OCI-LY1 (cell line): ENCODE measurements at regions not wholly inside any gene's neighbourhood (a gene's known extent, or its start where the extent isn't known, plus 50 kb on each side); places are given as distances from the start of the nearest gene placed in this dataset.

ENCODE experiments used
- H2AFZ ChIP-seq: fragments of 200-600 bp; sonication (generic), shearing (Covaris generic); 2 replicates; pipeline ENCODE4 v1.6.0; 2014; ENCODE audit warnings: antibody characterized with exemption, mild to moderate bottlenecking, low read length
- H3F3A ChIP-seq: fragments of 200-600 bp; sonication (generic), shearing (Covaris generic); 2 replicates; pipeline ENCODE4 v1.6.0; 2014; ENCODE audit warnings: mild to moderate bottlenecking, antibody characterized with exemption, low read length, moderate library complexity; ENCODE audit not compliant: insufficient read depth
- H3K27ac ChIP-seq: fragments of 200-600 bp; sonication (generic); 2 replicates; pipeline ENCODE4 v1.5.1; 2014; ENCODE audit warnings: low read length, mixed run types, mild to moderate bottlenecking, low read depth; ENCODE audit not compliant: poor library complexity, severe bottlenecking
- H3K27me3 ChIP-seq: fragments of 200-600 bp; sonication (generic); 2 replicates; pipeline ENCODE4 v1.6.0; 2014; ENCODE audit warnings: antibody characterized with exemption, mild to moderate bottlenecking, low read length, moderate library complexity; ENCODE audit not compliant: insufficient read depth
- H3K36me3 ChIP-seq: fragments of 200-600 bp; sonication (generic); 2 replicates; pipeline ENCODE4 v1.6.1; 2014; ENCODE audit warnings: mild to moderate bottlenecking, antibody characterized with exemption, low read length, moderate library complexity, mixed read lengths; ENCODE audit not compliant: insufficient read depth
- H3K4me1 ChIP-seq: fragments of 200-600 bp; sonication (generic); 2 replicates; pipeline ENCODE4 v1.5.1; 2014; ENCODE audit warnings: mild to moderate bottlenecking, low read length, moderate library complexity; ENCODE audit not compliant: insufficient read depth, severe bottlenecking
- H3K4me2 ChIP-seq: fragments of 200-600 bp; sonication (generic), shearing (Covaris generic); 2 replicates; pipeline ENCODE4 v1.6.1; 2014; ENCODE audit warnings: low read length
- H3K4me3 ChIP-seq: fragments of 200-600 bp; sonication (generic); 2 replicates; pipeline ENCODE4 v1.5.1; 2014; ENCODE audit warnings: low read length, low read depth, mild to moderate bottlenecking, mixed read lengths; ENCODE audit not compliant: poor library complexity, severe bottlenecking
- H3K79me2 ChIP-seq: fragments of 200-600 bp; shearing (Covaris generic); 2 replicates; pipeline ENCODE4 v1.6.1; 2016; ENCODE audit warnings: mixed run types, low read length, mixed read lengths; ENCODE audit not compliant: insufficient read depth
- H3K9ac ChIP-seq: fragments of 200-600 bp; sonication (generic), shearing (Covaris generic); 2 replicates; pipeline ENCODE4 v1.6.1; 2014; ENCODE audit warnings: mild to moderate bottlenecking, low read length, mixed read lengths
- H3K9me2 ChIP-seq: fragments of 200-600 bp; sonication (generic), shearing (Covaris generic); 2 replicates; pipeline ENCODE4 v1.6.1; 2014; ENCODE audit warnings: low read depth, mild to moderate bottlenecking, low read length, mixed read lengths
- H3K9me3 ChIP-seq: fragments of 200-600 bp; shearing (Covaris generic); 2 replicates; pipeline ENCODE4 v1.6.1; 2014; ENCODE audit warnings: low read length, mixed read lengths
- H4K20me1 ChIP-seq: fragments of 200-600 bp; sonication (generic), shearing (Covaris generic); 2 replicates; pipeline ENCODE4 v1.6.0; 2016; ENCODE audit warnings: mild to moderate bottlenecking, low read length; ENCODE audit not compliant: insufficient read depth
- CTCF ChIP-seq: fragments of 200-600 bp; sonication (generic), shearing (Covaris generic); IDR thresholded peaks from 2 replicates; pipeline ENCODE4 v1.5.1; 2017; ENCODE audit warnings: mild to moderate bottlenecking, antibody characterized with exemption, low read length, moderate library complexity, mixed read lengths
- EZH2 ChIP-seq: fragments of 200-600 bp; sonication (generic), shearing (Covaris generic); IDR thresholded peaks from 2 replicates; pipeline ENCODE4 v1.8.0; 2017; ENCODE audit warnings: borderline replicate concordance, mixed run types, mild to moderate bottlenecking, antibody characterized with exemption, low read length, moderate library complexity, mixed read lengths

- H3K27ac ChIP-seq = no peak overlapping the region
- H3K4me3 ChIP-seq = no peak overlapping the region
- H3K4me1 ChIP-seq = no peaks in the 10 kb centered on the region
- H3K79me2 ChIP-seq = no peaks in the 10 kb centered on the region
- H2AFZ ChIP-seq = no peak overlapping the region
- H3F3A ChIP-seq = no peaks in the 10 kb centered on the region
- no peaks in the 10 kb centered on the region for H3K36me3 ChIP-seq
- no peak overlapping the region for H3K4me2 ChIP-seq
- H3K9ac ChIP-seq = no peak overlapping the region
- no peak for TF ChIP-seq CTCF
- TF ChIP-seq EZH2 = no peak
- peaks cover 5% of the 10 kb centered on the region; the same call in 1 of the 2 replicates for H3K27me3 ChIP-seq
- H3K9me3 ChIP-seq = no peaks in the 10 kb centered on the region
- H4K20me1 ChIP-seq = no peaks in the 10 kb centered on the region
- no peaks in the 10 kb centered on the region for H3K9me2 ChIP-seq
Measured at GRCh38 chr1:147850737-147851136, 51.9 kb upstream of the GJA8 start.

DNA sequence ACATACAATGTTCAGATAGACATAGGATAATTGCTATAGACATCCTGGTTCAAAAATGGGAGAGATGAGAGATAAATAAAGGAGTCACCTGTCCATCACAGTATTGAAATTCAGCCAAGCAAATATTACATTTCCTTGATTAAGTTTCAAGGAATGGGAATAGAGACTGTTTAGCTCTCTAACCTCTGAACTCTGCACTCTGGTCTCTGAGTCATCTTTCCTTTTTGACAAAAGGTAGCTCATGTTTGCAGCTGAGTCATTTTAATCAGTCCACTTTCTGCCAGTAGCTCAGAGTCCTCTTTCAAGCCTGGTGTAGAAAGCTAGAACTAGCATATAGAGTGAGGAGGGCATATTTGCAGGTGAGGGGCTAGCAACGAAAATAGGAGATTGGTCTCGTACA, 51.4 kb upstream of the GJA8 start:
- no peak overlapping the region for H3K9ac ChIP-seq
- H3K4me3 ChIP-seq = no peak overlapping the region
- H3K27ac ChIP-seq = no peak overlapping the region
- H3F3A ChIP-seq = no peaks in the 10 kb centered on the region
- no peaks in the 10 kb centered on the region for H3K4me1 ChIP-seq
- no peaks in the 10 kb centered on the region for H3K9me3 ChIP-seq
- no peak overlapping the region for H2AFZ ChIP-seq
- no peaks in the 10 kb centered on the region for H3K36me3 ChIP-seq
- peaks cover 5% of the 10 kb centered on the region; the same call in 1 of the 2 replicates for H3K27me3 ChIP-seq
- no peaks in the 10 kb centered on the region for H4K20me1 ChIP-seq
- no peak overlapping the region for H3K4me2 ChIP-seq
- TF ChIP-seq EZH2 = no peak
- TF ChIP-seq CTCF = no peak
- H3K9me2 ChIP-seq = no peaks in the 10 kb centered on the region
- H3K79me2 ChIP-seq = no peaks in the 10 kb centered on the region

DNA sequence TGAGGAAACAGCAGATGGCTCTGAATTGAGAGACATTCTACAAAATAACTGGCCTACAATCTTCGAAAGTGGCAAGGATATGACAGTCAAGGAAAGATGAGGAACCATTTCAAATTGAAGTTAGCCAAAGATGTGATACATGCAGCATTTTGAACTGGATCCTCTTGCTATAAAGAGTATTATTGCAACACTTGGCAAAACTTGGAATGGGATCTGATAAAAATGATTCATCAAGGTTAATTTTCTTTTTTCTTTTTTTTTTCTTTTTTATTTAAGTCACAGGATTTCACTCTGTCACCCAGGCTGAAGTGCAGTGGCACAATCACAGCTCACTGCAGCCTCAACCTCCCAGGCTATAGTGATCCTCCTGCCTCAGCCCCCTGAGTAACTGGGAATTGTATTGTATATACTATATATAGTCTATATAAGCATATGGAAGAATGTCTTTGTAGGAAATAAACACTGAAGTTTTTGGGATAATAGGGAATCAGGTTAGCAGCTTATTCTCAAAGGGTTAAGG, 49.8 kb upstream of the GJA8 start:
- no peaks in the 10 kb centered on the region for H3K9me3 ChIP-seq
- H3F3A ChIP-seq = no peaks in the 10 kb centered on the region
- H3K27ac ChIP-seq = no peak overlapping the region
- TF ChIP-seq EZH2 (no peak), CTCF (no peak)
- no peak overlapping the region for H3K4me3 ChIP-seq
- H3K79me2 ChIP-seq = no peaks in the 10 kb centered on the region
- H3K4me1 ChIP-seq = no peaks in the 10 kb centered on the region
- no peaks in the 10 kb centered on the region for H3K36me3 ChIP-seq
- H3K4me2 ChIP-seq = no peak overlapping the region
- H4K20me1 ChIP-seq = no peaks in the 10 kb centered on the region
- H2AFZ ChIP-seq = no peak overlapping the region
- H3K27me3 ChIP-seq = peaks cover 5% of the 10 kb centered on the region; the same call in 1 of the 2 replicates
- no peaks in the 10 kb centered on the region for H3K9me2 ChIP-seq
- no peak overlapping the region for H3K9ac ChIP-seq
